HG02973 (cell line): ENCODE measurements at regions not wholly inside any gene's neighbourhood (a gene's known extent, or its start where the extent isn't known, plus 50 kb on each side); places are given as distances from the start of the nearest gene placed in this dataset.
"Not testable (repeated sequence)": the region's sequence is repeated elsewhere in the genome, so short reads cannot be mapped to it uniquely, and the experiment has no call there.

Experiments
- ATAC-seq: cut with Tn5 transposase; IDR thresholded peaks from one replicate; pipeline ENCODE4 v1.9.1; 2021; ENCODE audit warnings: moderate library complexity; ENCODE audit not compliant: unreplicated experiment

GRCh38 chrX:150118476-150118875 is 180.2 kb upstream of the EOLA2 start:
- no peak for ATAC-seq

GRCh38 chrX:150119323-150119722 is 181.0 kb upstream of the EOLA2 start:
- ATAC-seq, result no peak

- ATAC-seq, result not testable (repeated sequence)
These were observed 186.8 kb upstream of the EOLA2 start for GRCh38 chrX:150125045-150125444.

GRCh38 chrX:150127216-150127615 is 188.9 kb upstream of the EOLA2 start:
- ATAC-seq, result no peak

GRCh38 chrX:150143721-150144440 is 205.6 kb upstream of the EOLA2 start:
- ATAC-seq, result no peak

- ATAC-seq, result no peak
These were observed 208.1 kb upstream of the EOLA2 start for GRCh38 chrX:150146271-150146896.

GRCh38 chrX:150148749-150149672 is 210.7 kb upstream of the EOLA2 start:
- ATAC-seq, result no peak

- ATAC-seq, result no peak
These were observed 211.9 kb upstream of the EOLA2 start for GRCh38 chrX:150150076-150150779.

GRCh38 chrX:150150780-150151125 is 212.4 kb upstream of the MAMLD1 start:
- no peak for ATAC-seq

- no peak for ATAC-seq
These were observed 211.1 kb upstream of the MAMLD1 start for GRCh38 chrX:150152036-150152435.

GRCh38 chrX:150152546-150152945 is 210.6 kb upstream of the MAMLD1 start:
- ATAC-seq, result no peak

GRCh38 chrX:150155436-150156035 is 207.6 kb upstream of the MAMLD1 start:
- no peak for ATAC-seq

GRCh38 chrX:150156615-150157014 is 206.5 kb upstream of the MAMLD1 start:
- no peak for ATAC-seq

- ATAC-seq, result no peak
These were observed 205.8 kb upstream of the MAMLD1 start for GRCh38 chrX:150157291-150157690.

- no peak for ATAC-seq
These were observed 204.4 kb upstream of the MAMLD1 start for GRCh38 chrX:150158554-150159332.

- no peak for ATAC-seq
These were observed 203.6 kb upstream of the MAMLD1 start for GRCh38 chrX:150159537-150159936.

GRCh38 chrX:150160656-150161055 is 202.5 kb upstream of the MAMLD1 start:
- no peak for ATAC-seq

- ATAC-seq, result no peak
These were observed 201.9 kb upstream of the MAMLD1 start for GRCh38 chrX:150161193-150161592.

- no peak for ATAC-seq
These were observed 201.0 kb upstream of the MAMLD1 start for GRCh38 chrX:150162141-150162540.
